ENCODE measurements at regions not wholly inside any gene's neighbourhood (a gene's known extent, or its start where the extent isn't known, plus 50 kb on each side); places are given as distances from the start of the nearest gene placed in this dataset.

DNA sequence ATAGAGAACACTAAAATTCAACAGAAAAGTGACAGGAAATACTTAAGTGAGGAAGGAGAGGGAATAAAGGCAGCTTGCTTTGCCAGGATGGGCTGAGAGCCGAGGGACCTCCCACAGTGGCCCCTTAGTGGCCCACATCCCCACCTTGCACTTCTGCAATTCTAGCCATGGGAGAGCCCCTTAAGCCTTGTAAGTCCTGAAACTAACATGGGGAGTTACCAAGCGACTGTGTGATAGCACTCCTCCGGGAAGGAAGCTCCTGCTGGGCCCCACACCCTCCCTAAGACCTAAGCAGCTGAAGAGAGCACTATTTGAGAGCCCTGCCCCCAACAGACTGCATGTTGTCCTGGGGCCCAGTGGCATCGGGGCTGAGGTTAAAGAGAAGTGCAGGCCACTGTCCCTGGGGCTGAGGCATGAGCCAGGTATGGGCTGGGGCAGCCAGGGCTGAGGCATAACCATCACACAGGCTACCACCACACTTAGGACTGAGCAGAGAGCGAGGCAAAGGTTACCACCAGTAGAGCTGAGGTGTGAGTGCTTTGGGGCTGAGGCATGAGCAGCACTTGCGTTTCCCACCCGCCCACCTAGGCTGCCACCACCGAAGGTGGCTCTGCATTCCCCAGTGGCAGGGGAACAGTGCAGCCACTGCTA is 301.8 kb upstream of the TRPC7 start:
- no peak overlapping the region for H2AFZ ChIP-seq (ENCODE audit: control insufficient read depth, low read depth, low read length)
- no peaks in the 10 kb centered on the region for H4K20me1 ChIP-seq (ENCODE audit: control insufficient read depth, insufficient read depth)
- no peak overlapping the region for H3K27ac ChIP-seq (ENCODE audit: control insufficient read depth, insufficient read depth)
- no TSS peak for BruUV-seq (replicated peaks)
- H3K9ac ChIP-seq (ENCODE audit: control insufficient read depth, insufficient read depth, low read length): no peak overlapping the region
- ChIA-PET RAD21 (ENCODE audit: unreplicated experiment) (no interaction called here), POLR2A (no interaction called here), CTCF (no interaction called here), SMC1A (ENCODE audit: uncharacterized antibody, unreplicated experiment) (interaction anchor here (1.0 kb wide), 1 partner anchor 32 kb away, joined by 3 read pairs; no protein-coding TSS in a partner anchor)
- H3K9me3 ChIP-seq (replicated peaks; ENCODE audit: control insufficient read depth, insufficient read depth, low read length): no peaks in the 10 kb centered on the region
- TF ChIP-seq, protein P1, sequence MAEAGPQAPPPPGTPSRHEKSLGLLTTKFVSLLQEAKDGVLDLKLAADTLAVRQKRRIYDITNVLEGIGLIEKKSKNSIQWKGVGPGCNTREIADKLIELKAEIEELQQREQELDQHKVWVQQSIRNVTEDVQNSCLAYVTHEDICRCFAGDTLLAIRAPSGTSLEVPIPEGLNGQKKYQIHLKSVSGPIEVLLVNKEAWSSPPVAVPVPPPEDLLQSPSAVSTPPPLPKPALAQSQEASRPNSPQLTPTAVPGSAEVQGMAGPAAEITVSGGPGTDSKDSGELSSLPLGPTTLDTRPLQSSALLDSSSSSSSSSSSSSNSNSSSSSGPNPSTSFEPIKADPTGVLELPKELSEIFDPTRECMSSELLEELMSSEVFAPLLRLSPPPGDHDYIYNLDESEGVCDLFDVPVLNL (IDR thresholded peaks at IDR 0.05; ENCODE audit: low read depth, low read length): no peak
- TF ChIP-seq SPI1 (IDR thresholded peaks at IDR 0.05; ENCODE audit: borderline replicate concordance, insufficient read depth, low read depth, low read length): peak; percentile 77
- intact Hi-C loops (cut with micrococcal nuclease; ENCODE audit: unreplicated experiment): no loop called here
- FAIRE-seq: no peak
- peak; percentile 71 for ATAC-seq
- H3K27me3 ChIP-seq (replicated peaks in 1 of 2; ENCODE audit: control insufficient read depth in 2 of 2, insufficient read depth in 2 of 2, low read length in 1 of 2): no peaks in the 10 kb centered on the region
- H3K79me2 ChIP-seq (ENCODE audit: control insufficient read depth, insufficient read depth, low read length): no peaks in the 10 kb centered on the region
- no peaks in the 10 kb centered on the region for H3K36me3 ChIP-seq (ENCODE audit: control insufficient read depth in 2 of 2, insufficient read depth in 2 of 2, low read length in 1 of 2)
- 14% methylated on average over 8 of the region's 8 CpGs for WGBS (ENCODE audit: insufficient coverage, insufficient replicate concordance, low lambda C conversion rate, missing lambda C conversion rate)
- DNase-seq (ENCODE audit: low read depth, low spot score): no peak
- H3K4me1 ChIP-seq (ENCODE audit: control insufficient read depth, insufficient read depth, low read length): no peaks in the 10 kb centered on the region
- H3K4me2 ChIP-seq (ENCODE audit: control insufficient read depth, insufficient read depth): no peak overlapping the region
- H3K4me3 ChIP-seq: no peak overlapping the region
- in situ Hi-C loops (cut with MboI): no loop called here

DNA sequence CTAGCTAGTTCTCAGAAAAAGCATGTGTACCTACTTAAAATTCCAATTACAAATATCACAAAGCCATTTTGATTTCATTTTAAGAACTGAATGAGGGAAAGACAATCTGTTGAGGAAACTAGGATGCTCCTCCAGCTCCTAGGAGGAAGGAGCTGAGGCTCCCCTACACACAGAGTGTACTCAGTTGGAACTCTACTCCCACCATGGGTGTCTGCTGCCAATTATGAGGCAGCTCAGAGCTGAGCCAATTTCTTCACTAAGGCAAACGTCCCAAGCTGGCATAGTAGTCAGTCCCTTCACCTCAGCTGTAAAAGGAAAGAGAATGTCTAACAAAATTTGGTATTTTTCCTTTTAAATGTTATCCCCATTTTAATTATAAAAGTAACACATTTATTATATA is 300.0 kb upstream of the TRPC7 start:
- H3K4me2 ChIP-seq (ENCODE audit: control insufficient read depth, insufficient read depth): no peak overlapping the region
- no peaks in the 10 kb centered on the region for H3K27me3 ChIP-seq (replicated peaks in 1 of 2; ENCODE audit: control insufficient read depth in 2 of 2, insufficient read depth in 2 of 2, low read length in 1 of 2)
- no peak overlapping the region for H3K4me3 ChIP-seq
- in situ Hi-C loops (cut with MboI) (no loop called here), intact Hi-C loops (cut with micrococcal nuclease; ENCODE audit: unreplicated experiment) (no loop called here)
- BruUV-seq (replicated peaks): no TSS peak
- ChIA-PET RAD21 (ENCODE audit: unreplicated experiment) (no interaction called here), CTCF (interaction anchor here (0.7 kb wide), 1 partner anchor 91 kb away, joined by 3 read pairs; no protein-coding TSS in a partner anchor), POLR2A (no interaction called here), SMC1A (ENCODE audit: uncharacterized antibody, unreplicated experiment) (no interaction called here)
- DNase-seq (ENCODE audit: low read depth, low spot score) (no peak), FAIRE-seq (no peak), ATAC-seq (no peak)
- H3K79me2 ChIP-seq (ENCODE audit: control insufficient read depth, insufficient read depth, low read length): no peaks in the 10 kb centered on the region
- H3K4me1 ChIP-seq (ENCODE audit: control insufficient read depth, insufficient read depth, low read length): no peaks in the 10 kb centered on the region
- H3K9ac ChIP-seq (ENCODE audit: control insufficient read depth, insufficient read depth, low read length): no peak overlapping the region
- no peaks in the 10 kb centered on the region for H4K20me1 ChIP-seq (ENCODE audit: control insufficient read depth, insufficient read depth)
- 0% methylated on average over 1 of the region's 1 CpG for WGBS (ENCODE audit: insufficient coverage, insufficient replicate concordance, low lambda C conversion rate, missing lambda C conversion rate)
- H3K27ac ChIP-seq (ENCODE audit: control insufficient read depth, insufficient read depth): no peak overlapping the region
- H2AFZ ChIP-seq (ENCODE audit: control insufficient read depth, low read depth, low read length): no peak overlapping the region
- no peaks in the 10 kb centered on the region for H3K9me3 ChIP-seq (replicated peaks; ENCODE audit: control insufficient read depth, insufficient read depth, low read length)
- no peaks in the 10 kb centered on the region for H3K36me3 ChIP-seq (ENCODE audit: control insufficient read depth in 2 of 2, insufficient read depth in 2 of 2, low read length in 1 of 2)
- TF ChIP-seq BHLHE40 (IDR thresholded peaks at IDR 0.05; ENCODE audit: borderline replicate concordance in 1 of 2, low read depth in 2 of 2, low read length in 1 of 2): no peak
- TF ChIP-seq FOXK2 (IDR thresholded peaks at IDR 0.05): no peak
- TF ChIP-seq IKZF2 (IDR thresholded peaks at IDR 0.05): no peak
- no peak for TF ChIP-seq TCF7 (IDR thresholded peaks at IDR 0.05; ENCODE audit: borderline replicate concordance)
- TF ChIP-seq MTA2 (IDR thresholded peaks at IDR 0.05; ENCODE audit: low read depth): no peak
- TF ChIP-seq, protein P2, sequence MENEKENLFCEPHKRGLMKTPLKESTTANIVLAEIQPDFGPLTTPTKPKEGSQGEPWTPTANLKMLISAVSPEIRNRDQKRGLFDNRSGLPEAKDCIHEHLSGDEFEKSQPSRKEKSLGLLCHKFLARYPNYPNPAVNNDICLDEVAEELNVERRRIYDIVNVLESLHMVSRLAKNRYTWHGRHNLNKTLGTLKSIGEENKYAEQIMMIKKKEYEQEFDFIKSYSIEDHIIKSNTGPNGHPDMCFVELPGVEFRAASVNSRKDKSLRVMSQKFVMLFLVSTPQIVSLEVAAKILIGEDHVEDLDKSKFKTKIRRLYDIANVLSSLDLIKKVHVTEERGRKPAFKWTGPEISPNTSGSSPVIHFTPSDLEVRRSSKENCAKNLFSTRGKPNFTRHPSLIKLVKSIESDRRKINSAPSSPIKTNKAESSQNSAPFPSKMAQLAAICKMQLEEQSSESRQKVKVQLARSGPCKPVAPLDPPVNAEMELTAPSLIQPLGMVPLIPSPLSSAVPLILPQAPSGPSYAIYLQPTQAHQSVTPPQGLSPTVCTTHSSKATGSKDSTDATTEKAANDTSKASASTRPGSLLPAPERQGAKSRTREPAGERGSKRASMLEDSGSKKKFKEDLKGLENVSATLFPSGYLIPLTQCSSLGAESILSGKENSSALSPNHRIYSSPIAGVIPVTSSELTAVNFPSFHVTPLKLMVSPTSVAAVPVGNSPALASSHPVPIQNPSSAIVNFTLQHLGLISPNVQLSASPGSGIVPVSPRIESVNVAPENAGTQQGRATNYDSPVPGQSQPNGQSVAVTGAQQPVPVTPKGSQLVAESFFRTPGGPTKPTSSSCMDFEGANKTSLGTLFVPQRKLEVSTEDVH (IDR thresholded peaks at IDR 0.05; ENCODE audit: low read depth, partially characterized antibody): no peak
- TF ChIP-seq, protein P3, sequence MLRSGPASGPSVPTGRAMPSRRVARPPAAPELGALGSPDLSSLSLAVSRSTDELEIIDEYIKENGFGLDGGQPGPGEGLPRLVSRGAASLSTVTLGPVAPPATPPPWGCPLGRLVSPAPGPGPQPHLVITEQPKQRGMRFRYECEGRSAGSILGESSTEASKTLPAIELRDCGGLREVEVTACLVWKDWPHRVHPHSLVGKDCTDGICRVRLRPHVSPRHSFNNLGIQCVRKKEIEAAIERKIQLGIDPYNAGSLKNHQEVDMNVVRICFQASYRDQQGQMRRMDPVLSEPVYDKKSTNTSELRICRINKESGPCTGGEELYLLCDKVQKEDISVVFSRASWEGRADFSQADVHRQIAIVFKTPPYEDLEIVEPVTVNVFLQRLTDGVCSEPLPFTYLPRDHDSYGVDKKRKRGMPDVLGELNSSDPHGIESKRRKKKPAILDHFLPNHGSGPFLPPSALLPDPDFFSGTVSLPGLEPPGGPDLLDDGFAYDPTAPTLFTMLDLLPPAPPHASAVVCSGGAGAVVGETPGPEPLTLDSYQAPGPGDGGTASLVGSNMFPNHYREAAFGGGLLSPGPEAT (IDR thresholded peaks at IDR 0.05; ENCODE audit: low read depth): no peak
- no peak for TF ChIP-seq RAD21 (IDR thresholded peaks at IDR 0.05; ENCODE audit: insufficient read depth, low read depth, low read length)
- no peak for TF ChIP-seq TCF3 (IDR thresholded peaks at IDR 0.05; ENCODE audit: borderline replicate concordance, insufficient read depth, low read depth, low read length)
- no peak for TF ChIP-seq KLF5 (IDR thresholded peaks at IDR 0.05; ENCODE audit: partially characterized antibody)

Data from GM12878 (cell line).